Left ventricle myocardium inferior (tissue), 1 donor: ENCODE measurements at regions not wholly inside any gene's neighbourhood (a gene's known extent, or its start where the extent isn't known, plus 50 kb on each side); places are given as distances from the start of the nearest gene placed in this dataset.

ENCODE experiments used
- DNase-seq: peaks from one replicate; pipeline ENCODE4 v3.0.0-alpha.2; 2020
- H3K27ac ChIP-seq: fragments of 200-600 bp; replicated peaks from 2 replicates; pipeline ENCODE4 v1.8.0; 2021
- H3K27me3 ChIP-seq: fragments of 200-600 bp; 2 replicates; pipeline ENCODE4 v1.8.0; 2021; ENCODE audit warnings: low read depth
- H3K36me3 ChIP-seq: fragments of 200-600 bp; 2 replicates; pipeline ENCODE4 v1.8.0; 2021
- H3K4me1 ChIP-seq: fragments of 200-600 bp; 2 replicates; pipeline ENCODE4 v1.8.0; 2021
- H3K4me3 ChIP-seq: fragments of 200-600 bp; 2 replicates; pipeline ENCODE4 v1.8.0; 2021; ENCODE audit warnings: mild to moderate bottlenecking, moderate library complexity
- H3K9me3 ChIP-seq: fragments of 200-600 bp; replicated peaks from 2 replicates; pipeline ENCODE4 v1.8.0; 2021
- CTCF ChIP-seq: fragments of 200-600 bp; IDR thresholded peaks from 2 replicates; pipeline ENCODE4 v1.8.0; 2021; ENCODE audit warnings: antibody characterized with exemption, mild to moderate bottlenecking, borderline replicate concordance
- intact Hi-C: fragments of 100-400 bp; cut with micrococcal nuclease; formaldehyde crosslinking; loops from one replicate; pipeline ENCODE4 v1.11.0; 2022
- donor health status: DM: no; HTN: yes; CAD: no; lungs with severe emphysema.

GRCh38 chr4:19940861-19941260 is 310.8 kb upstream of the SLIT2 start:
- Histone ChIP-seq H3K27me3 (no peaks in the 10 kb centered on the region), H3K4me1 (no peaks in the 10 kb centered on the region), H3K27ac (no peak overlapping the region), H3K36me3 (no peaks in the 10 kb centered on the region), H3K4me3 (no peak overlapping the region), H3K9me3 (no peaks in the 10 kb centered on the region)
- intact Hi-C loops = no loop called here
- no peak for DNase-seq
- TF ChIP-seq CTCF = no peak

- Histone ChIP-seq H3K4me1 (no peaks in the 10 kb centered on the region), H3K4me3 (no peak overlapping the region), H3K36me3 (no peaks in the 10 kb centered on the region), H3K27ac (no peak overlapping the region), H3K27me3 (no peaks in the 10 kb centered on the region), H3K9me3 (no peaks in the 10 kb centered on the region)
- DNase-seq = no peak
- intact Hi-C loops = no loop called here
- no peak for TF ChIP-seq CTCF
Measured at GRCh38 chr4:19936476-19936875, 315.2 kb upstream of the SLIT2 start.

- TF ChIP-seq CTCF = no peak
- intact Hi-C loops = no loop called here
- no peak for DNase-seq
Measured at GRCh38 chr4:19930742-19931141, 321.0 kb upstream of the SLIT2 start.

GRCh38 chr4:19927381-19927780 is 324.3 kb upstream of the SLIT2 start:
- Histone ChIP-seq H3K27me3 (no peaks in the 10 kb centered on the region), H3K36me3 (no peaks in the 10 kb centered on the region), H3K27ac (no peak overlapping the region), H3K4me1 (no peaks in the 10 kb centered on the region), H3K4me3 (no peak overlapping the region), H3K9me3 (no peaks in the 10 kb centered on the region)
- no peak for DNase-seq
- intact Hi-C loops = no loop called here
- TF ChIP-seq CTCF = no peak

More at GRCh38 chr4:19930742-19931141, 321.0 kb upstream of the SLIT2 start:
- Histone ChIP-seq H3K27me3 (no peaks in the 10 kb centered on the region), H3K9me3 (no peaks in the 10 kb centered on the region), H3K4me1 (no peaks in the 10 kb centered on the region), H3K27ac (no peak overlapping the region), H3K4me3 (no peak overlapping the region), H3K36me3 (no peaks in the 10 kb centered on the region)

GRCh38 chr4:19925516-19925915 is 326.2 kb upstream of the SLIT2 start:
- no peak for TF ChIP-seq CTCF
- Histone ChIP-seq H3K4me3 (no peak overlapping the region), H3K36me3 (no peaks in the 10 kb centered on the region), H3K27me3 (no peaks in the 10 kb centered on the region), H3K9me3 (no peaks in the 10 kb centered on the region), H3K27ac (no peak overlapping the region), H3K4me1 (no peaks in the 10 kb centered on the region)
- intact Hi-C loops = no loop called here
- DNase-seq = no peak

GRCh38 chr4:19924761-19925160 is 326.9 kb upstream of the SLIT2 start:
- no peak overlapping the region for H3K4me3 ChIP-seq
- no peak for TF ChIP-seq CTCF

More at GRCh38 chr4:19924761-19925160, 326.9 kb upstream of the SLIT2 start:
- Histone ChIP-seq H3K9me3 (no peaks in the 10 kb centered on the region), H3K36me3 (no peaks in the 10 kb centered on the region), H3K4me1 (no peaks in the 10 kb centered on the region), H3K27ac (no peak overlapping the region), H3K27me3 (no peaks in the 10 kb centered on the region)
- no peak for DNase-seq
- intact Hi-C loops = no loop called here
